NCI-H2107 treated with DMSO at 0.1 percent for 48 hours (cell line): ENCODE measurements at regions not wholly inside any gene's neighbourhood (a gene's known extent, or its start where the extent isn't known, plus 50 kb on each side); places are given as distances from the start of the nearest gene placed in this dataset.
"Not testable (repeated sequence)": the region's sequence is repeated elsewhere in the genome, so short reads cannot be mapped to it uniquely, and the experiment has no call there.

ENCODE experiments used
- DNase-seq: peaks from one replicate; lab custom pipeline; 2025; ENCODE audit not compliant: unreplicated experiment; lab: John Stamatoyannopoulos, UW

GRCh38 chr2:149732001-149732685, 144.6 kb upstream of the MMADHC start:
- no peak for DNase-seq

- no peak for DNase-seq
Observed at GRCh38 chr2:149731079-149731478, 143.5 kb upstream of the MMADHC start.

- no peak for DNase-seq
Observed at GRCh38 chr2:149729586-149729985, 142.0 kb upstream of the MMADHC start.

- no peak for DNase-seq
Observed at GRCh38 chr2:149727927-149728326, 140.4 kb upstream of the MMADHC start.

- DNase-seq: no peak
Observed at GRCh38 chr2:149725234-149725633, 137.7 kb upstream of the MMADHC start.

- no peak for DNase-seq
Observed at GRCh38 chr2:149724091-149724490, 136.5 kb upstream of the MMADHC start.

GRCh38 chr2:149720615-149721014, 133.0 kb upstream of the MMADHC start:
- no peak for DNase-seq

GRCh38 chr2:149719695-149720094, 132.1 kb upstream of the MMADHC start:
- DNase-seq: no peak

- DNase-seq: no peak
Observed at GRCh38 chr2:149716687-149717086, 129.1 kb upstream of the MMADHC start.

GRCh38 chr2:149715894-149716293, 128.3 kb upstream of the MMADHC start:
- DNase-seq: no peak

- peak; percentile 7 for DNase-seq
Observed at GRCh38 chr2:149715005-149715592, 127.5 kb upstream of the MMADHC start.

GRCh38 chr2:149709496-149710263, 122.1 kb upstream of the MMADHC start:
- no peak for DNase-seq

GRCh38 chr2:149703281-149703680, 115.7 kb upstream of the MMADHC start:
- no peak for DNase-seq

- no peak for DNase-seq
Observed at GRCh38 chr2:149702571-149702970, 115.0 kb upstream of the MMADHC start.

- DNase-seq: no peak
Observed at GRCh38 chr2:149701241-149701640, 113.7 kb upstream of the MMADHC start.

- no peak for DNase-seq
Observed at GRCh38 chr2:149692961-149693396, 105.4 kb upstream of the MMADHC start.

GRCh38 chr2:149690825-149691224, 103.2 kb upstream of the MMADHC start:
- DNase-seq: no peak

GRCh38 chr2:149687052-149687427, 99.5 kb upstream of the MMADHC start:
- no peak for DNase-seq

GRCh38 chr2:149686136-149687051, 98.8 kb upstream of the MMADHC start:
- no peak for DNase-seq

GRCh38 chr2:149685401-149685800, 97.8 kb upstream of the MMADHC start:
- not testable (repeated sequence) for DNase-seq

GRCh38 chr2:149679286-149679685, 91.7 kb upstream of the MMADHC start:
- DNase-seq: no peak
